CD4-positive, alpha-beta memory T cell (primary cell): ENCODE measurements at regions not wholly inside any gene's neighbourhood (a gene's known extent, or its start where the extent isn't known, plus 50 kb on each side); places are given as distances from the start of the nearest gene placed in this dataset.

Experiments used
- CTCF ChIA-PET: fragments of 350-600 bp; sonication (Branson Sonifier 250); formaldehyde crosslinking; loops from one replicate; lab custom pipeline; 2021; ENCODE audit warnings: inconsistent platforms; ENCODE audit not compliant: partially characterized antibody; lab: Charles Lee
- POLR2A ChIA-PET: fragments of 350-600 bp; sonication (Branson Sonifier 250); formaldehyde crosslinking; loops from one replicate; lab custom pipeline; 2021; ENCODE audit not compliant: partially characterized antibody; lab: Charles Lee
- DNase-seq, 5 donors: peaks; one replicate each; pipeline versions ENCODE4 v3.0.0 to v3.0.0-alpha.2; 2020 to 2022; ENCODE audit warnings: mixed read lengths in 1 of 5
- H3K27ac ChIP-seq: one replicate; pipeline ENCODE4 v1.7.0; 2013; ENCODE audit warnings: low read depth, low read length
- H3K27me3 ChIP-seq: 2 replicates; pipeline ENCODE4 v1.7.0; 2013; ENCODE audit warnings: mild to moderate bottlenecking, low read length, moderate library complexity; ENCODE audit not compliant: insufficient read depth
- H3K36me3 ChIP-seq: 2 replicates; pipeline ENCODE4 v1.7.0; 2013; ENCODE audit warnings: mild to moderate bottlenecking, low read length, moderate library complexity; ENCODE audit not compliant: insufficient read depth
- H3K4me1 ChIP-seq: 2 replicates; pipeline ENCODE4 v1.7.0; 2013; ENCODE audit warnings: mild to moderate bottlenecking, low read length, moderate library complexity; ENCODE audit not compliant: insufficient read depth
- H3K4me3 ChIP-seq, 2 donors: one replicate each; pipeline ENCODE4 v1.7.0; 2013; ENCODE audit warnings: low read length in 2 of 2, mild to moderate bottlenecking in 1 of 2
- H3K9me3 ChIP-seq, 2 donors: one replicate each; pipeline ENCODE4 v1.7.0; 2013; ENCODE audit warnings: low read length in 2 of 2, control low read depth in 1 of 2; ENCODE audit not compliant: control insufficient read depth in 1 of 2
- H3K27ac Mint-ChIP-seq, 7 donors: one replicate each; pipeline ENCODE4 v1.8.0; 2020 to 2021; ENCODE audit warnings: mixed read lengths in 7 of 7, mild to moderate bottlenecking in 6 of 7, inconsistent platforms in 3 of 7, moderate library complexity in 3 of 7
- H3K27me3 Mint-ChIP-seq, 2 donors: one replicate each; pipeline ENCODE4 v1.8.0; 2020 to 2021; ENCODE audit warnings: mixed read lengths in 2 of 2
- H3K36me3 Mint-ChIP-seq, 2 donors: one replicate each; pipeline ENCODE4 v1.8.0; 2020 to 2021; ENCODE audit warnings: mixed read lengths in 2 of 2, inconsistent platforms in 1 of 2, mild to moderate bottlenecking in 1 of 2
- H3K4me1 Mint-ChIP-seq, 4 donors: one replicate each; pipeline ENCODE4 v1.8.0; 2020 to 2021; ENCODE audit warnings: mixed read lengths in 4 of 4, mild to moderate bottlenecking in 1 of 4
- H3K4me3 Mint-ChIP-seq, 8 donors: one replicate each; pipeline ENCODE4 v1.8.0; 2020 to 2021; ENCODE audit warnings: mixed read lengths in 8 of 8, mild to moderate bottlenecking in 7 of 8, moderate library complexity in 6 of 8, inconsistent platforms in 3 of 8
- H3K9me3 Mint-ChIP-seq, 8 donors: one replicate each; pipeline ENCODE4 v1.8.0; 2020 to 2021; ENCODE audit warnings: mixed read lengths in 8 of 8, mild to moderate bottlenecking in 5 of 8, inconsistent platforms in 3 of 8, moderate library complexity in 1 of 8
- intact Hi-C: fragments of 100-400 bp; cut with micrococcal nuclease; formaldehyde crosslinking; loops from one replicate; pipeline ENCODE4 v1.15.1; 2023

DNA sequence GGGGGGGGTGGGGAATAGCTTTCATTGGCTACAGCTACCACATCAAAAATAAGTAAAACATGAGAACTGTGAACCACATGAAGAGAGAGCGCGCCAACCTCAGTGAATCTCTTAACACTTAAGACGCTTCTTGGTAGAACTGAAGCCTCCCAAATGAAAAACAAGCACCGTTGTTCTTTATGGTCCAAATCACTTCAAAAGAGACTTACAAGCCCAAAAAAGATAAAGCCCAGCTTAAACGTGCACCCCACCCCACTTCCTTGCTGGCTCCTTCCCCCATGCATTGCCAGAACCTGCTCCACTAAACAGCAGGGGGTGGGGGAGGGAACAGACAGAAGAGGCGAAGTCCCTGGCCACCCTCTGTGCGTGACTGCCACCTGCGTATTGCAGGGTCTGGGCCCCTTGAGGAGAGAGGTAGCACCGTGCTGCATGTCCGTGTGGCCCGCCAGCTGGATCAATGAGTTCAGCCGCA, 479.1 kb downstream of the FOXO1 start:
- POLR2A ChIA-PET, result interaction anchor here (0.6 to 5.2 kb wide), 42 partner anchors 9 to 495 kb away, joined by 3 to 40 read pairs (median 4); no protein-coding TSS in a partner anchor
- Histone ChIP-seq H3K27ac (peak overlapping the region; percentile 56), H3K36me3 (no peaks in the 10 kb centered on the region), H3K9me3 (no peaks in the 10 kb centered on the region), H3K4me1 (peaks cover 85% of the 10 kb centered on the region), H3K4me3 (peak overlapping the region in 1 of 2 donors; percentile 44), H3K27me3 (no peaks in the 10 kb centered on the region)
- intact Hi-C loops, result loop anchor here (1.0 to 5.0 kb wide), 14 partner anchors 19 to 590 kb away; partner anchors contain the start of gene FOXO1
- peaks cover 0 to 3% of the 10 kb centered on the region in 2 donors for H3K36me3 Mint-ChIP-seq
- CTCF ChIA-PET, result interaction anchor here (0.8 to 3.2 kb wide), 18 partner anchors 10 to 590 kb away, joined by 3 to 24 read pairs (median 4); no protein-coding TSS in a partner anchor
- peak; percentile 85 to 89 (median 87) for DNase-seq
- H3K4me1 Mint-ChIP-seq, result peaks cover 72 to 96% (median 84%) of the 10 kb centered on the region in 4 donors
- peak overlapping the region; percentile 80 to 91 (median 85) for H3K4me3 Mint-ChIP-seq
- H3K9me3 Mint-ChIP-seq, result no peaks in the 10 kb centered on the region
- H3K27ac Mint-ChIP-seq, result peak overlapping the region; percentile 95 to 98 (median 96)
- no peaks in the 10 kb centered on the region for H3K27me3 Mint-ChIP-seq

DNA sequence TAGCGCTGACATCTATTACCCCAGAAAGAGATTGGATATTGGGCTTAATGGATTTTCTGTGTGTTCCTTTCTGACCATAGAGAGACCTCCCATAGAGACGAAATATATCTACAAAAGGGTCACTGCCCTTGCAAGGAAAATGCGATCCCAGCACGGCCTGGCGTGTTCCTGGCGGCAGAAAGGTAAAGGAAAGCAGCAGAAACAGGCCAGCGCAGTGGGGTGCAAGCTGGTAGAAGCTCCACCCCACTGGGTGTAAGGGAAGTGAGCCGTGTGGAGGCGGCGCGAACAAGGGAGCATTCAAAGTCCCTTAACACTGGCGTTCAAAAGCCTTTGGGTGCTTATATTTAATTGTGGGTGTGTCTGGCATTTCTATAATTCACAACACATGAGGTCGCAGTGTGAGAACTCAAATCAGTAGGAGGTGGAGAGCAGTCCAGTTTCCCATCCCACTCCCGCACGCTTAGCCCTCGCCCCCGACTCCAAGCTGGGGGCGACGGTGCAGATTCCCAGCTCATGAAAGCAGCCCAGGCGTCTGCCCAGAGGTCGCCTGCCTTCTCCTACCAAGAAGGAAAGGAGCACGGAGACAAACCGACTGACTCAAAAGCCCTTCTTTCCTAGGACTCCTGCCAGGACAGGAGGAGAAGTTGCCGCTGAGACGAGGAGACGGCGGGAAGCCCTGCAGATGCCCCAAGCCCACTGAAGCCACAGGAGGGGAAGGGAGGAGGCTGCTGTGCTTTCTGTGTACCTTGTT, 478.4 kb downstream of the FOXO1 start:
- Histone ChIP-seq H3K27ac (peak overlapping the region; percentile 56), H3K36me3 (no peaks in the 10 kb centered on the region), H3K9me3 (no peaks in the 10 kb centered on the region), H3K27me3 (no peaks in the 10 kb centered on the region), H3K4me1 (peaks cover 87% of the 10 kb centered on the region), H3K4me3 (peak overlapping the region in 1 of 2 donors; percentile 44)
- no peaks in the 10 kb centered on the region for H3K9me3 Mint-ChIP-seq
- peak overlapping the region; percentile 95 to 98 (median 96) for H3K27ac Mint-ChIP-seq
- peaks cover 72 to 92% (median 81%) of the 10 kb centered on the region in 4 donors for H3K4me1 Mint-ChIP-seq
- H3K36me3 Mint-ChIP-seq, result peaks cover 0 to 3% of the 10 kb centered on the region in 2 donors
- intact Hi-C loops, result loop anchor here (1.0 to 5.0 kb wide), 14 partner anchors 18 to 589 kb away; partner anchors contain the start of gene FOXO1
- DNase-seq, result peak; percentile 66 to 74 (median 73)
- POLR2A ChIA-PET, result interaction anchor here (0.7 to 5.2 kb wide), 35 partner anchors 9 to 494 kb away, joined by 3 to 40 read pairs (median 4); no protein-coding TSS in a partner anchor
- peak overlapping the region; percentile 80 to 91 (median 85) for H3K4me3 Mint-ChIP-seq
- CTCF ChIA-PET, result interaction anchor here (0.8 to 3.2 kb wide), 16 partner anchors 10 to 495 kb away, joined by 3 to 24 read pairs (median 4); no protein-coding TSS in a partner anchor
- no peaks in the 10 kb centered on the region for H3K27me3 Mint-ChIP-seq

DNA sequence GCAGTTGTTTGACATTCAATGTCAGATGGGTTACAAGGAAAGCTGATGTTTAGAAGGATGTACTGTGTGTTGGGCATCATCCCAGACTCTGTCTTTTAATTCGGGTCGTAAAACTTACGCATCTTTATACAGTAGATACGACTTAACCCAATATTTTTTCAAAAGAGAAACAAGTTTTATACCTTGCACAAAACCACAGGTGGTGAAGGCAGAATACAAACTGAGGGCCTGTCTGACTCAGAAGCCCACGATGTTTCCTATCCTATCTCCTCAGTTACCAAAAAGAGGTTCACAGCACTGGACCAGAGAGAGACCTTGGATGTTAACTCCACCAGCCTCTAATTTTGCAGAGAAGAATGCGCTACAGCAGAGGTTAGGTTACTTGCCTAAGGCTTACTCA, 477.0 kb downstream of the FOXO1 start:
- no peaks in the 10 kb centered on the region for H3K27me3 ChIP-seq
- peak overlapping the region; percentile 56 for H3K27ac ChIP-seq
- H3K4me3 Mint-ChIP-seq, result peak overlapping the region in 7 of 8 donors; percentile 44 to 91 (median 83)
- peaks cover 70 to 88% (median 79%) of the 10 kb centered on the region in 4 donors for H3K4me1 Mint-ChIP-seq
- peaks cover 81% of the 10 kb centered on the region for H3K4me1 ChIP-seq
- peak in 2 of 5 donors; percentile 44 to 61 for DNase-seq
- no peaks in the 10 kb centered on the region for H3K36me3 ChIP-seq
- peaks cover 0 to 3% of the 10 kb centered on the region in 2 donors for H3K36me3 Mint-ChIP-seq
- no peaks in the 10 kb centered on the region for H3K9me3 Mint-ChIP-seq
- intact Hi-C loops, result loop anchor here (5.0 kb wide), 6 partner anchors 42 to 588 kb away; no protein-coding TSS in a partner anchor
- ChIA-PET CTCF (interaction anchor here (0.8 to 3.3 kb wide), 10 partner anchors 9 to 588 kb away, joined by 3 to 11 read pairs (median 4); no protein-coding TSS in a partner anchor), POLR2A (interaction anchor here (0.7 to 5.2 kb wide), 11 partner anchors 11 to 588 kb away, joined by 3 to 36 read pairs (median 6); partner anchors contain the start of gene FOXO1)
- no peaks in the 10 kb centered on the region for H3K9me3 ChIP-seq
- peak overlapping the region; percentile 95 to 98 (median 96) for H3K27ac Mint-ChIP-seq
- H3K27me3 Mint-ChIP-seq, result no peaks in the 10 kb centered on the region
- H3K4me3 ChIP-seq, result peak overlapping the region in 1 of 2 donors; percentile 31

DNA sequence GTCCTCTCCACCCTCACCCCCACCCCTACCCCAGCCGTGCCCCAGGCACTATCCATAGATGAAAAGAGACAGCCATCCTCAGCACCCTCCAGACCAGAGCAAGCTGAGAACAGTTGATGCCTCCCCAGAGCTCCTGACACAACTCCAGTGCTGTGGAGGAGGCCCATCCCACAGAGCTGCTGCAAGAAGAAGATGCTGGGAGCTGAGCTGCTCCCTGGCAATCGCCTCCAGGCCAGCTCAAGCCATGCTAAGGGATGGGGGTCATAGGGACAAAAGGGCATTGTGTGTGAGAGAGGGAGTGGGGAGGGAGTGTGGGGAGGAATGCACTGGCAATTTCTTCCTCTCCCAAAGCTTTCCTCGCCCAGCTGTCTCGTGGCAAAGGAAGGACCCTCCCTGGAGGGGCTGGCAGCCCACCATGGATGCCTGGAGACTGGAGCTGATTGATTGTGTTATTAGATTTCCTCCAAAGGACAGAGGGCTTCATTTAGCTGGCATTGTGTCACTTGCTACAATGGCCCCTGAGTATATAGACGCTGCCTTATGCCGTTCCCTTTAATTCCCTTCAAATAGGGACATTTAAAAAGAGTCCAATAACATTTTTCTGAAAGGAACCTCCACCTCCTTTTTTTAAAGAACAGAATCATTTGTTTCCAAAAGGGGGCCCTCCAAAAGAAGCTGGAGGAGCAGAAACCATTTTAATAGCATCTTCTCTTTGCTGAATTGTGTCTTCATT, 476.4 kb downstream of the FOXO1 start:
- Mint-ChIP-seq H3K9me3 (no peaks in the 10 kb centered on the region), H3K36me3 (peaks cover 0 to 3% of the 10 kb centered on the region in 2 donors), H3K27ac (peak overlapping the region; percentile 95 to 98 (median 96)), H3K4me3 (peak overlapping the region in 7 of 8 donors; percentile 83 to 91 (median 84)), H3K4me1 (peaks cover 67 to 85% (median 75%) of the 10 kb centered on the region in 4 donors), H3K27me3 (no peaks in the 10 kb centered on the region)
- H3K4me3 ChIP-seq, result peak overlapping the region; percentile 37 to 49
- no peaks in the 10 kb centered on the region for H3K9me3 ChIP-seq
- CTCF ChIA-PET, result interaction anchor here (0.7 to 3.3 kb wide), 17 partner anchors 10 to 587 kb away, joined by 3 to 11 read pairs (median 4); no protein-coding TSS in a partner anchor
- no peaks in the 10 kb centered on the region for H3K36me3 ChIP-seq
- H3K27me3 ChIP-seq, result no peaks in the 10 kb centered on the region
- no peak for DNase-seq
- intact Hi-C loops, result loop anchor here (5.0 kb wide), 6 partner anchors 43 to 587 kb away; no protein-coding TSS in a partner anchor
- peak overlapping the region; percentile 56 for H3K27ac ChIP-seq
- POLR2A ChIA-PET, result interaction anchor here (0.7 to 5.2 kb wide), 20 partner anchors 12 to 587 kb away, joined by 3 to 36 read pairs (median 5); partner anchors contain the start of gene FOXO1
- H3K4me1 ChIP-seq, result peaks cover 74% of the 10 kb centered on the region

DNA sequence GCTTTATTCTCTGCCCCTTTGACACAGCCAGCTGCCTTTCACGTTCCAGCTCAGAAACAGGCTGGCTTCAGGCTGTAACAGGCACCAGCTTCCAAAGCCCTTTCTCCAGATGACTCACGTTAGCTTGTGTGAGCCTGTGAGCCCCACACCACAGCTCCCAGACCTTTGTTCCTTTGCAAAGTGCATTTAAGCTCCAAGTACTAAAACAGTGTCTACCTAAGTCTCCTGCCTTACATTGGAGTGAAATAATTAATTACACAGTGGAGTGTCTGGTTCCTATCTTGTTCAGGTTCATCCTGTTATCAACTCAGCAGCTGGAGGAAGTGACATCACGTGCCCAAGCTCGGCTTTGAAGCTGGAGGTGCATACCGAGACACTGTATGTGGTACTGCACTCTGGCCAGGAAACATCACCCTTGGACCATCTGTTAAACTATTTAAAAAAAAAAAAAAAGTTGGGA, 475.8 kb downstream of the FOXO1 start:
- ChIA-PET POLR2A (interaction anchor here (0.7 to 5.2 kb wide), 18 partner anchors 12 to 586 kb away, joined by 3 to 36 read pairs (median 6); partner anchors contain the start of gene FOXO1), CTCF (interaction anchor here (0.7 to 3.3 kb wide), 17 partner anchors 10 to 587 kb away, joined by 3 to 11 read pairs (median 4); no protein-coding TSS in a partner anchor)
- Histone ChIP-seq H3K27ac (peak overlapping the region; percentile 56), H3K4me3 (peak overlapping the region in 1 of 2 donors; percentile 37), H3K4me1 (peaks cover 68% of the 10 kb centered on the region), H3K9me3 (no peaks in the 10 kb centered on the region), H3K27me3 (no peaks in the 10 kb centered on the region), H3K36me3 (no peaks in the 10 kb centered on the region)
- Mint-ChIP-seq H3K4me3 (peak overlapping the region; percentile 11 to 90 (median 83)), H3K4me1 (peaks cover 61 to 79% (median 69%) of the 10 kb centered on the region in 4 donors), H3K27ac (peak overlapping the region; percentile 95 to 98 (median 96)), H3K27me3 (no peaks in the 10 kb centered on the region), H3K9me3 (no peaks in the 10 kb centered on the region), H3K36me3 (peaks cover 0 to 3% of the 10 kb centered on the region in 2 donors)
- peak; percentile 70 to 88 (median 75) for DNase-seq
- intact Hi-C loops, result no loop called here
